Activated T-cell treated with anti-CD3 and anti-CD28 coated beads, Interleukin-2, amount 50 U/mL, for 24 hours (primary cell): ENCODE measurements at regions not wholly inside any gene's neighbourhood (a gene's known extent, or its start where the extent isn't known, plus 50 kb on each side); places are given as distances from the start of the nearest gene placed in this dataset.

Experiments
- DNase-seq: peaks from one replicate; pipeline ENCODE4 v3.0.0-alpha.2; 2020
- H3K27ac Mint-ChIP-seq: 2 replicates; pipeline ENCODE4 v1.8.0; 2020; ENCODE audit warnings: mild to moderate bottlenecking, mixed read lengths
- H3K27me3 Mint-ChIP-seq: 2 replicates; pipeline ENCODE4 v1.8.0; 2020; ENCODE audit warnings: mixed read lengths
- H3K36me3 Mint-ChIP-seq: 2 replicates; pipeline ENCODE4 v1.8.0; 2020; ENCODE audit warnings: low read depth, mixed read lengths
- H3K4me1 Mint-ChIP-seq: 2 replicates; pipeline ENCODE4 v1.8.0; 2020; ENCODE audit warnings: low read depth, mixed read lengths
- H3K4me3 Mint-ChIP-seq: 2 replicates; pipeline ENCODE4 v1.8.0; 2020; ENCODE audit warnings: mild to moderate bottlenecking, moderate library complexity, mixed read lengths
- H3K9me3 Mint-ChIP-seq: 2 replicates; pipeline ENCODE4 v1.8.0; 2020; ENCODE audit warnings: mixed read lengths

GRCh38 chr16:9279291-9280068, 188.0 kb downstream of the HAPSTR1 start:
- Mint-ChIP-seq H3K27me3 (peaks cover 4% of the 10 kb centered on the region), H3K36me3 (no peaks in the 10 kb centered on the region), H3K4me3 (no peak overlapping the region), H3K27ac (no peak overlapping the region), H3K9me3 (no peaks in the 10 kb centered on the region), H3K4me1 (no peaks in the 10 kb centered on the region)
- no peak for DNase-seq

- H3K4me3 Mint-ChIP-seq, result no peak overlapping the region
- H3K4me1 Mint-ChIP-seq, result no peaks in the 10 kb centered on the region
- H3K9me3 Mint-ChIP-seq, result no peaks in the 10 kb centered on the region
- no peak overlapping the region for H3K27ac Mint-ChIP-seq
- no peak for DNase-seq
- H3K36me3 Mint-ChIP-seq, result no peaks in the 10 kb centered on the region
- H3K27me3 Mint-ChIP-seq, result peaks cover 4% of the 10 kb centered on the region
These were observed 188.6 kb downstream of the HAPSTR1 start for GRCh38 chr16:9280069-9280466.

GRCh38 chr16:9286930-9287329, 195.5 kb downstream of the HAPSTR1 start:
- DNase-seq, result no peak
- Mint-ChIP-seq H3K4me3 (no peak overlapping the region), H3K36me3 (no peaks in the 10 kb centered on the region), H3K27me3 (no peaks in the 10 kb centered on the region), H3K4me1 (no peaks in the 10 kb centered on the region), H3K27ac (no peak overlapping the region), H3K9me3 (peaks cover 2% of the 10 kb centered on the region)

GRCh38 chr16:9296271-9296590, 204.8 kb downstream of the HAPSTR1 start:
- H3K4me3 Mint-ChIP-seq, result no peak overlapping the region
- H3K36me3 Mint-ChIP-seq, result no peaks in the 10 kb centered on the region
- no peak overlapping the region for H3K27ac Mint-ChIP-seq
- H3K9me3 Mint-ChIP-seq, result no peaks in the 10 kb centered on the region
- H3K4me1 Mint-ChIP-seq, result no peaks in the 10 kb centered on the region
- peaks cover 2% of the 10 kb centered on the region for H3K27me3 Mint-ChIP-seq
- no peak for DNase-seq

GRCh38 chr16:9297437-9298113, 206.1 kb downstream of the HAPSTR1 start:
- no peaks in the 10 kb centered on the region for H3K4me1 Mint-ChIP-seq
- no peak overlapping the region for H3K4me3 Mint-ChIP-seq
- H3K27ac Mint-ChIP-seq, result no peak overlapping the region
- H3K36me3 Mint-ChIP-seq, result no peaks in the 10 kb centered on the region
- H3K9me3 Mint-ChIP-seq, result no peaks in the 10 kb centered on the region
- H3K27me3 Mint-ChIP-seq, result peaks cover 4% of the 10 kb centered on the region
- no peak for DNase-seq

GRCh38 chr16:9300252-9300651, 208.8 kb downstream of the HAPSTR1 start:
- DNase-seq, result no peak
- Mint-ChIP-seq H3K27ac (no peak overlapping the region), H3K36me3 (no peaks in the 10 kb centered on the region), H3K4me3 (no peak overlapping the region), H3K27me3 (peaks cover 4% of the 10 kb centered on the region), H3K9me3 (no peaks in the 10 kb centered on the region), H3K4me1 (no peaks in the 10 kb centered on the region)

GRCh38 chr16:9302072-9302471, 210.6 kb downstream of the HAPSTR1 start:
- DNase-seq, result no peak
- H3K9me3 Mint-ChIP-seq, result no peaks in the 10 kb centered on the region
- no peak overlapping the region for H3K4me3 Mint-ChIP-seq
- no peaks in the 10 kb centered on the region for H3K36me3 Mint-ChIP-seq
- H3K27me3 Mint-ChIP-seq, result peaks cover 4% of the 10 kb centered on the region
- H3K4me1 Mint-ChIP-seq, result no peaks in the 10 kb centered on the region
- H3K27ac Mint-ChIP-seq, result no peak overlapping the region

GRCh38 chr16:9306753-9307152, 215.3 kb downstream of the HAPSTR1 start:
- no peak for DNase-seq
- Mint-ChIP-seq H3K4me1 (no peaks in the 10 kb centered on the region), H3K4me3 (no peak overlapping the region), H3K9me3 (no peaks in the 10 kb centered on the region), H3K27me3 (peaks cover 4% of the 10 kb centered on the region), H3K27ac (no peak overlapping the region), H3K36me3 (no peaks in the 10 kb centered on the region)

- no peak for DNase-seq
- Mint-ChIP-seq H3K27ac (no peak overlapping the region), H3K27me3 (peaks cover 4% of the 10 kb centered on the region), H3K4me1 (no peaks in the 10 kb centered on the region), H3K36me3 (no peaks in the 10 kb centered on the region), H3K9me3 (peaks cover 3% of the 10 kb centered on the region), H3K4me3 (no peak overlapping the region)
These were observed 216.0 kb downstream of the HAPSTR1 start for GRCh38 chr16:9307446-9307845.

GRCh38 chr16:9308356-9308801, 216.9 kb downstream of the HAPSTR1 start:
- no peaks in the 10 kb centered on the region for H3K4me1 Mint-ChIP-seq
- H3K36me3 Mint-ChIP-seq, result no peaks in the 10 kb centered on the region
- no peak for DNase-seq
- peaks cover 4% of the 10 kb centered on the region for H3K27me3 Mint-ChIP-seq
- no peak overlapping the region for H3K27ac Mint-ChIP-seq
- H3K9me3 Mint-ChIP-seq, result peaks cover 3% of the 10 kb centered on the region
- H3K4me3 Mint-ChIP-seq, result no peak overlapping the region

- no peaks in the 10 kb centered on the region for H3K4me1 Mint-ChIP-seq
- H3K36me3 Mint-ChIP-seq, result no peaks in the 10 kb centered on the region
These were observed 217.4 kb downstream of the HAPSTR1 start for GRCh38 chr16:9308850-9309249.

GRCh38 chr16:9309844-9310243, 218.4 kb downstream of the HAPSTR1 start:
- Mint-ChIP-seq H3K4me1 (no peaks in the 10 kb centered on the region), H3K27ac (no peak overlapping the region), H3K36me3 (no peaks in the 10 kb centered on the region), H3K4me3 (no peak overlapping the region), H3K9me3 (peaks cover 3% of the 10 kb centered on the region), H3K27me3 (peaks cover 4% of the 10 kb centered on the region)
- DNase-seq, result no peak

More at GRCh38 chr16:9308850-9309249, 217.4 kb downstream of the HAPSTR1 start:
- H3K27me3 Mint-ChIP-seq, result peaks cover 4% of the 10 kb centered on the region
- no peak overlapping the region for H3K27ac Mint-ChIP-seq
- peaks cover 3% of the 10 kb centered on the region for H3K9me3 Mint-ChIP-seq
- no peak overlapping the region for H3K4me3 Mint-ChIP-seq
- DNase-seq, result no peak

- Mint-ChIP-seq H3K9me3 (peaks cover 10% of the 10 kb centered on the region), H3K4me3 (no peak overlapping the region), H3K4me1 (no peaks in the 10 kb centered on the region), H3K27ac (no peak overlapping the region), H3K36me3 (no peaks in the 10 kb centered on the region), H3K27me3 (peaks cover 4% of the 10 kb centered on the region)
- DNase-seq, result no peak
These were observed 220.0 kb downstream of the HAPSTR1 start for GRCh38 chr16:9311303-9311954.

GRCh38 chr16:9316008-9316407, 224.6 kb downstream of the HAPSTR1 start:
- no peak for DNase-seq
- Mint-ChIP-seq H3K27ac (no peak overlapping the region), H3K36me3 (no peaks in the 10 kb centered on the region), H3K9me3 (peaks cover 10% of the 10 kb centered on the region), H3K4me1 (no peaks in the 10 kb centered on the region), H3K27me3 (no peaks in the 10 kb centered on the region), H3K4me3 (no peak overlapping the region)

- no peaks in the 10 kb centered on the region for H3K36me3 Mint-ChIP-seq
- no peaks in the 10 kb centered on the region for H3K27me3 Mint-ChIP-seq
- no peak overlapping the region for H3K4me3 Mint-ChIP-seq
- peaks cover 10% of the 10 kb centered on the region for H3K9me3 Mint-ChIP-seq
- no peaks in the 10 kb centered on the region for H3K4me1 Mint-ChIP-seq
- H3K27ac Mint-ChIP-seq, result no peak overlapping the region
- DNase-seq, result no peak
These were observed 225.2 kb downstream of the HAPSTR1 start for GRCh38 chr16:9316615-9317014.
